ENCODE measurements at regions not wholly inside any gene's neighbourhood (a gene's known extent, or its start where the extent isn't known, plus 50 kb on each side); places are given as distances from the start of the nearest gene placed in this dataset.

GRCh38 chr10:105969884-105970377 lies 1194.6 kb downstream of the SORCS1 start:
- no peak for DNase-seq (ENCODE audit: low read depth, low spot score)
- no peak overlapping the region for H3K4me3 ChIP-seq (ENCODE audit: low read length)

- H3K4me3 ChIP-seq (ENCODE audit: low read length), result no peak overlapping the region
- no peak for DNase-seq (ENCODE audit: low read depth, low spot score)
Observed at GRCh38 chr10:105968666-105969065, 1195.8 kb downstream of the SORCS1 start.

GRCh38 chr10:105967256-105967655 lies 1197.2 kb downstream of the SORCS1 start:
- no peak overlapping the region for H3K4me3 ChIP-seq (ENCODE audit: low read length)
- no peak for DNase-seq (ENCODE audit: low read depth, low spot score)

GRCh38 chr10:105965141-105965540 lies 1199.4 kb downstream of the SORCS1 start:
- no peak for DNase-seq (ENCODE audit: low read depth, low spot score)
- H3K4me3 ChIP-seq (ENCODE audit: low read length), result no peak overlapping the region

- H3K4me3 ChIP-seq (ENCODE audit: low read length), result no peak overlapping the region
- no peak for DNase-seq (ENCODE audit: low read depth, low spot score)
Observed at GRCh38 chr10:105964009-105964408, 1200.5 kb downstream of the SORCS1 start.

- DNase-seq (ENCODE audit: low read depth, low spot score), result no peak
- H3K4me3 ChIP-seq (ENCODE audit: low read length), result no peak overlapping the region
Observed at GRCh38 chr10:105963334-105963884, 1201.1 kb downstream of the SORCS1 start.

GRCh38 chr10:105956550-105956949 lies 1208.0 kb downstream of the SORCS1 start:
- no peak for DNase-seq (ENCODE audit: low read depth, low spot score)
- no peak overlapping the region for H3K4me3 ChIP-seq (ENCODE audit: low read length)

GRCh38 chr10:105953861-105954260 lies 1210.6 kb downstream of the SORCS1 start:
- no peak for DNase-seq (ENCODE audit: low read depth, low spot score)
- H3K4me3 ChIP-seq (ENCODE audit: low read length), result no peak overlapping the region

GRCh38 chr10:105953056-105953455 lies 1211.5 kb downstream of the SORCS1 start:
- no peak overlapping the region for H3K4me3 ChIP-seq (ENCODE audit: low read length)
- no peak for DNase-seq (ENCODE audit: low read depth, low spot score)

- no peak overlapping the region for H3K4me3 ChIP-seq (ENCODE audit: low read length)
- DNase-seq (ENCODE audit: low read depth, low spot score), result no peak
Observed at GRCh38 chr10:105952153-105952552, 1212.4 kb downstream of the SORCS1 start.

GRCh38 chr10:105950410-105950809 lies 1214.1 kb downstream of the SORCS1 start:
- peak; percentile 43 for DNase-seq (ENCODE audit: low read depth, low spot score)
- H3K4me3 ChIP-seq (ENCODE audit: low read length), result no peak overlapping the region

GRCh38 chr10:105949721-105950120 lies 1214.8 kb downstream of the SORCS1 start:
- H3K4me3 ChIP-seq (ENCODE audit: low read length), result no peak overlapping the region
- DNase-seq (ENCODE audit: low read depth, low spot score), result no peak

GRCh38 chr10:105925045-105925785 lies 1239.3 kb downstream of the SORCS1 start:
- DNase-seq (ENCODE audit: low read depth, low spot score), result no peak
- H3K4me3 ChIP-seq (ENCODE audit: low read length), result no peak overlapping the region

GRCh38 chr10:105921348-105921747 lies 1243.2 kb downstream of the SORCS1 start:
- no peak overlapping the region for H3K4me3 ChIP-seq (ENCODE audit: low read length)
- no peak for DNase-seq (ENCODE audit: low read depth, low spot score)

- DNase-seq (ENCODE audit: low read depth, low spot score), result no peak
Observed at GRCh38 chr10:105914432-105914831, 1250.1 kb downstream of the SORCS1 start.

GRCh38 chr10:105908701-105909100 lies 1255.8 kb downstream of the SORCS1 start:
- no peak for DNase-seq (ENCODE audit: low read depth, low spot score)
- H3K4me3 ChIP-seq (ENCODE audit: low read length), result no peak overlapping the region

More at GRCh38 chr10:105914432-105914831, 1250.1 kb downstream of the SORCS1 start:
- H3K4me3 ChIP-seq (ENCODE audit: low read length), result no peak overlapping the region

- no peak overlapping the region for H3K4me3 ChIP-seq (ENCODE audit: low read length)
- DNase-seq (ENCODE audit: low read depth, low spot score), result no peak
Observed at GRCh38 chr10:105885495-105885894, 1244.4 kb downstream of the SORCS3 start.

- H3K4me3 ChIP-seq (ENCODE audit: low read length), result no peak overlapping the region
- DNase-seq (ENCODE audit: low read depth, low spot score), result no peak
Observed at GRCh38 chr10:105879401-105879800, 1238.3 kb downstream of the SORCS3 start.

- no peak overlapping the region for H3K4me3 ChIP-seq (ENCODE audit: low read length)
- DNase-seq (ENCODE audit: low read depth, low spot score), result no peak
Observed at GRCh38 chr10:105875050-105875449, 1234.0 kb downstream of the SORCS3 start.

- H3K4me3 ChIP-seq (ENCODE audit: low read length), result no peak overlapping the region
- no peak for DNase-seq (ENCODE audit: low read depth, low spot score)
Observed at GRCh38 chr10:105872665-105873064, 1231.6 kb downstream of the SORCS3 start.

- no peak overlapping the region for H3K4me3 ChIP-seq (ENCODE audit: low read length)
- no peak for DNase-seq (ENCODE audit: low read depth, low spot score)
Observed at GRCh38 chr10:105868935-105869334, 1227.8 kb downstream of the SORCS3 start.

Measured in Jurkat, Clone E6-1 (cell line).